ENCODE measurements at regions not wholly inside any gene's neighbourhood (a gene's known extent, or its start where the extent isn't known, plus 50 kb on each side); places are given as distances from the start of the nearest gene placed in this dataset.

DNA sequence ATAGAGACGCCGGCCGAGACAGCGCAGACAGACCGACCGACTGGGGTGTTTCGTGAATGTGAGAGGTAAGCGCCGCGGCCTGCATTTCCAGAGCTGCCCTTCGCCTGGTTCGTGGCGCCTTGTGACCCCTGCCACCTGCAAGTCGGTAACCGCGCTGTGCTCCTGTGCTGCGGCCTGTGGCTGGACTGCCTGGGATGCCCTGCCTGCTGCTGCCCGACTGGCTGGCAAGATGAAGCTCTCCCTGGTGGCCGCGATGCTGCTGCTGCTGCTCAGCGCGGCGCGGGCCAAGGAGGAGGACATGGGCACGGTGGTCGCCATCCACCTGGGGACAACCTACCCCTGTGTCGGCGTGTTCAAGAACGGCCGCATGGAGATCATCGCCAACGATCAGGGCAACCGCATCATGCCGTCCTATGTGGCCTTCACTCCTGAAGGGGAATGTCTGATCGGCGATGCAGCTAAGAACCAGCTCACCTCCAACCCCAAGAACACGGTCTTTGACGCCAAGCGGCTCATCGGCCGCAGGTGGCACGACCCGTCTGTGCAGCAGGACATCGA, 150.8 kb downstream of the RRAGC start:
- Histone ChIP-seq H3K9me2 (ENCODE audit: insufficient read depth, low read length) (no peaks in the 10 kb centered on the region), H2AFZ (ENCODE audit: low read depth, low read length) (no peak overlapping the region), H3F3A (ENCODE audit: insufficient read depth, low read length, poor library complexity, severe bottlenecking) (no peaks in the 10 kb centered on the region), H3K36me3 (ENCODE audit: insufficient read depth, low read length) (no peaks in the 10 kb centered on the region), H3K27ac (ENCODE audit: low read length) (no peak overlapping the region), H3K4me3 (ENCODE audit: low read length) (no peak overlapping the region), H3K9ac (ENCODE audit: low read length) (no peak overlapping the region), H4K20me1 (ENCODE audit: insufficient read depth) (no peaks in the 10 kb centered on the region), H3K79me2 (replicated peaks; ENCODE audit: insufficient read depth, low read length) (no peaks in the 10 kb centered on the region), H3K27me3 (ENCODE audit: insufficient read depth, low read depth, low read length) (no peaks in the 10 kb centered on the region), H3K9me3 (ENCODE audit: low read length) (peaks cover 4% of the 10 kb centered on the region), H3K4me2 (ENCODE audit: low read length) (no peak overlapping the region)
- TF ChIP-seq MXI1 (conservative IDR thresholded peaks at IDR 0.05; ENCODE audit: poor library complexity, severe bottlenecking) (no peak), SMC3 (conservative IDR thresholded peaks at IDR 0.05; ENCODE audit: poor library complexity) (no peak), POLR2AphosphoS5 (IDR thresholded peaks at IDR 0.05) (no peak), RAD21 (conservative IDR thresholded peaks at IDR 0.05) (no peak), EZH2 (IDR thresholded peaks at IDR 0.05; ENCODE audit: borderline replicate concordance, insufficient read depth, low read length, poor library complexity, severe bottlenecking) (no peak), EP300 (conservative IDR thresholded peaks at IDR 0.05; ENCODE audit: poor library complexity, severe bottlenecking) (no peak), TAF1 (IDR thresholded peaks at IDR 0.05; ENCODE audit: low read depth) (no peak)
- TF ChIP-seq, protein P1, sequence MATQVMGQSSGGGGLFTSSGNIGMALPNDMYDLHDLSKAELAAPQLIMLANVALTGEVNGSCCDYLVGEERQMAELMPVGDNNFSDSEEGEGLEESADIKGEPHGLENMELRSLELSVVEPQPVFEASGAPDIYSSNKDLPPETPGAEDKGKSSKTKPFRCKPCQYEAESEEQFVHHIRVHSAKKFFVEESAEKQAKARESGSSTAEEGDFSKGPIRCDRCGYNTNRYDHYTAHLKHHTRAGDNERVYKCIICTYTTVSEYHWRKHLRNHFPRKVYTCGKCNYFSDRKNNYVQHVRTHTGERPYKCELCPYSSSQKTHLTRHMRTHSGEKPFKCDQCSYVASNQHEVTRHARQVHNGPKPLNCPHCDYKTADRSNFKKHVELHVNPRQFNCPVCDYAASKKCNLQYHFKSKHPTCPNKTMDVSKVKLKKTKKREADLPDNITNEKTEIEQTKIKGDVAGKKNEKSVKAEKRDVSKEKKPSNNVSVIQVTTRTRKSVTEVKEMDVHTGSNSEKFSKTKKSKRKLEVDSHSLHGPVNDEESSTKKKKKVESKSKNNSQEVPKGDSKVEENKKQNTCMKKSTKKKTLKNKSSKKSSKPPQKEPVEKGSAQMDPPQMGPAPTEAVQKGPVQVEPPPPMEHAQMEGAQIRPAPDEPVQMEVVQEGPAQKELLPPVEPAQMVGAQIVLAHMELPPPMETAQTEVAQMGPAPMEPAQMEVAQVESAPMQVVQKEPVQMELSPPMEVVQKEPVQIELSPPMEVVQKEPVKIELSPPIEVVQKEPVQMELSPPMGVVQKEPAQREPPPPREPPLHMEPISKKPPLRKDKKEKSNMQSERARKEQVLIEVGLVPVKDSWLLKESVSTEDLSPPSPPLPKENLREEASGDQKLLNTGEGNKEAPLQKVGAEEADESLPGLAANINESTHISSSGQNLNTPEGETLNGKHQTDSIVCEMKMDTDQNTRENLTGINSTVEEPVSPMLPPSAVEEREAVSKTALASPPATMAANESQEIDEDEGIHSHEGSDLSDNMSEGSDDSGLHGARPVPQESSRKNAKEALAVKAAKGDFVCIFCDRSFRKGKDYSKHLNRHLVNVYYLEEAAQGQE (IDR thresholded peaks at IDR 0.05; ENCODE audit: borderline replicate concordance): no peak
- TF ChIP-seq, protein P2, sequence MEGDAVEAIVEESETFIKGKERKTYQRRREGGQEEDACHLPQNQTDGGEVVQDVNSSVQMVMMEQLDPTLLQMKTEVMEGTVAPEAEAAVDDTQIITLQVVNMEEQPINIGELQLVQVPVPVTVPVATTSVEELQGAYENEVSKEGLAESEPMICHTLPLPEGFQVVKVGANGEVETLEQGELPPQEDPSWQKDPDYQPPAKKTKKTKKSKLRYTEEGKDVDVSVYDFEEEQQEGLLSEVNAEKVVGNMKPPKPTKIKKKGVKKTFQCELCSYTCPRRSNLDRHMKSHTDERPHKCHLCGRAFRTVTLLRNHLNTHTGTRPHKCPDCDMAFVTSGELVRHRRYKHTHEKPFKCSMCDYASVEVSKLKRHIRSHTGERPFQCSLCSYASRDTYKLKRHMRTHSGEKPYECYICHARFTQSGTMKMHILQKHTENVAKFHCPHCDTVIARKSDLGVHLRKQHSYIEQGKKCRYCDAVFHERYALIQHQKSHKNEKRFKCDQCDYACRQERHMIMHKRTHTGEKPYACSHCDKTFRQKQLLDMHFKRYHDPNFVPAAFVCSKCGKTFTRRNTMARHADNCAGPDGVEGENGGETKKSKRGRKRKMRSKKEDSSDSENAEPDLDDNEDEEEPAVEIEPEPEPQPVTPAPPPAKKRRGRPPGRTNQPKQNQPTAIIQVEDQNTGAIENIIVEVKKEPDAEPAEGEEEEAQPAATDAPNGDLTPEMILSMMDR (IDR thresholded peaks at IDR 0.05; ENCODE audit: poor library complexity, severe bottlenecking): no peak

DNA sequence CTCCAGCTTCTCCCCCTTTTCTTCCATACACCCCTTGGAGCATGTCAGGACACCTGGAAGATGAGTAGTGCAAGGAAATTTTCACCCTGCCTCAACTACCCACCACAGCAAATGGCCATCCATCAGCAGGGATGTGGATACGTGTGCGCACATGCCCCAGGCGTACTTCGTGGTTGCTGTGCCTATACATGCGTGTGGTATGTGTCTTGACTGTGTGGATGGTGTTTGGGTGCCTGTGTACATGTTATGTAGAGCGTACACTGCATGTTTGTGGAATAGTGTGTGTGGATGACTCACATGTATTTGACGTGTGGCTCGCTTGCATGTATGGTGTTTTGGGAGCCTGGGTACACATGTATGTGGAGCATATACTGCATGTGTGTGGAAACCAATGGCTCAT, 158.5 kb downstream of the RRAGC start:
- Histone ChIP-seq H3K9ac (ENCODE audit: low read length) (no peak overlapping the region), H3K9me3 (ENCODE audit: low read length) (no peaks in the 10 kb centered on the region), H3K4me3 (ENCODE audit: low read length) (no peak overlapping the region), H3K9me2 (ENCODE audit: insufficient read depth, low read length) (no peaks in the 10 kb centered on the region), H3K27ac (ENCODE audit: low read length) (no peak overlapping the region), H3K79me2 (replicated peaks; ENCODE audit: insufficient read depth, low read length) (no peaks in the 10 kb centered on the region), H3K27me3 (ENCODE audit: insufficient read depth, low read depth, low read length) (no peaks in the 10 kb centered on the region), H4K20me1 (ENCODE audit: insufficient read depth) (no peaks in the 10 kb centered on the region), H2AFZ (ENCODE audit: low read depth, low read length) (no peak overlapping the region), H3K36me3 (ENCODE audit: insufficient read depth, low read length) (no peaks in the 10 kb centered on the region), H3K4me2 (ENCODE audit: low read length) (no peak overlapping the region), H3F3A (ENCODE audit: insufficient read depth, low read length, poor library complexity, severe bottlenecking) (no peaks in the 10 kb centered on the region)
- TF ChIP-seq TAF1 (IDR thresholded peaks at IDR 0.05; ENCODE audit: low read depth): no peak
- TF ChIP-seq EZH2 (IDR thresholded peaks at IDR 0.05; ENCODE audit: borderline replicate concordance, insufficient read depth, low read length, poor library complexity, severe bottlenecking): no peak
- TF ChIP-seq, protein P2 (IDR thresholded peaks at IDR 0.05; ENCODE audit: poor library complexity, severe bottlenecking): no peak
- TF ChIP-seq SMC3 (conservative IDR thresholded peaks at IDR 0.05; ENCODE audit: poor library complexity): no peak
- TF ChIP-seq MXI1 (conservative IDR thresholded peaks at IDR 0.05; ENCODE audit: poor library complexity, severe bottlenecking): no peak
- TF ChIP-seq RAD21 (conservative IDR thresholded peaks at IDR 0.05): no peak
- no peak for TF ChIP-seq EP300 (conservative IDR thresholded peaks at IDR 0.05; ENCODE audit: poor library complexity, severe bottlenecking)
- TF ChIP-seq, protein P1 (IDR thresholded peaks at IDR 0.05; ENCODE audit: borderline replicate concordance): no peak
- no peak for TF ChIP-seq POLR2AphosphoS5 (IDR thresholded peaks at IDR 0.05)

All from neural cell (in vitro differentiated cells).